ENCODE measurements at regions not wholly inside any gene's neighbourhood (a gene's known extent, or its start where the extent isn't known, plus 50 kb on each side); places are given as distances from the start of the nearest gene placed in this dataset.
"Not testable (repeated sequence)": the region's sequence is repeated elsewhere in the genome, so short reads cannot be mapped to it uniquely, and the experiment has no call there.

DNA sequence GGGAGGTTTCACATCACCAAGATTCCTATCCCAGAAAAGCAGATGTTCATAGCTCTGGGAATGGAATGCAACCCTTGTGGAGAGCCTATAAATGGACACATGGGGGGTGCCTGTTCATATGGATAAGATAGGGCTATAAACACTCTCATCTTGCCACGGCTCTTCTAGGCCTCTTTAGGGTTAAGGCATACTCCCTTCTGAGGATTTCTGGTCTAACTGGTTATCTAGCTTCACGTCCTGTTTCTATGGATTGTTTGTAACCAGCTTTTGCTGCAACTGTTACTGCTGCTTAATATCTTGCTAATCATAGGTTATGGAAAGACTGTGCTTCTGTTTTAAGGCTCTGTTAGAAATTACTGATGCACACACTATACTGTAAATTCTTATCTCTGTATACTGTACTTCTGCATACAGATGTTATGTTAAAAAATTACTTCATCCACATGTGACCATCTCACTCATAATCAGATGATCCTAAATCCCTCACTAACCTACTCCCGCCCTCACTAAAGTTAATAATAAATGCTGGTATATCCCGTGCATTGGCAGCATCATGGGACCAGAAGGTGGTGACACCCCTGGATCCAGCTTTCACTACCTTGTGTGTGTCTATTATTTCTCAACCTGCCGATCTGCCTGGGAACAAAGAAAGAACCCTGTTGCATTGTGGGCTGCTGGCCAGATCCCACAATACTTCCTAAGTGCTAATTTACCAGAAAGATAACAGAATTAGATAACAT, 68.7 kb downstream of the PRKAB2 start:
- ATAC-seq: not testable (repeated sequence)

DNA sequence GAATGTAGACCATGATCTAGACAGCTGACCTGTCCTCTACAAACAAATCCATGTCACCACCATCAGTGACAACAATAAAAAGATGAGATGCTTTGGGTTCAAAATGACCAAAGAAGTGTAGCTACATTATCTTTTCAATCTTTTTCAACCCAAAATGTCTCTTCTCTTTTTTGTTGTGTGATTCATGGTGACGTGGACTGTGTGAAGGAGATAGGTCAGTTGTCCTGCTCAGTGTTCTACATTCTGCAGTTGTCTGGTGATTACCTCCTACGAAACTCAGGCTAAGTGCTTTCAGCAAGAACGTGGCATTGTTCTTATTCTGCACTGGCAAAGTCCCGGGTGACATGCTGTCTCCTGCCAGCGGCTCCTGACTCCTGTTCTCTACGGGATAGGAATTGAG, 73.1 kb downstream of the PRKAB2 start:
- no peak for ATAC-seq
- no peak for TF ChIP-seq SNAI2 (CRISPR knock-in tag; IDR thresholded peaks at IDR 0.05)
- TF ChIP-seq, protein P1, sequence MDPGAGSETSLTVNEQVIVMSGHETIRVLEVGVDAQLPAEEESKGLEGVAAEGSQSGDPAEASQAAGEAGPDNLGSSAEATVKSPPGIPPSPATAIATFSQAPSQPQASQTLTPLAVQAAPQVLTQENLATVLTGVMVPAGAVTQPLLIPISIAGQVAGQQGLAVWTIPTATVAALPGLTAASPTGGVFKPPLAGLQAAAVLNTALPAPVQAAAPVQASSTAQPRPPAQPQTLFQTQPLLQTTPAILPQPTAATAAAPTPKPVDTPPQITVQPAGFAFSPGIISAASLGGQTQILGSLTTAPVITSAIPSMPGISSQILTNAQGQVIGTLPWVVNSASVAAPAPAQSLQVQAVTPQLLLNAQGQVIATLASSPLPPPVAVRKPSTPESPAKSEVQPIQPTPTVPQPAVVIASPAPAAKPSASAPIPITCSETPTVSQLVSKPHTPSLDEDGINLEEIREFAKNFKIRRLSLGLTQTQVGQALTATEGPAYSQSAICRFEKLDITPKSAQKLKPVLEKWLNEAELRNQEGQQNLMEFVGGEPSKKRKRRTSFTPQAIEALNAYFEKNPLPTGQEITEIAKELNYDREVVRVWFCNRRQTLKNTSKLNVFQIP (CRISPR knock-in tag; IDR thresholded peaks at IDR 0.05; ENCODE audit: borderline replicate concordance, low read depth): no peak
- no peak for TF ChIP-seq TCF4 (CRISPR knock-in tag; IDR thresholded peaks at IDR 0.05; ENCODE audit: borderline replicate concordance)
- TF ChIP-seq TOX (CRISPR knock-in tag; IDR thresholded peaks at IDR 0.05; ENCODE audit: borderline replicate concordance): no peak
- TF ChIP-seq, protein P2, sequence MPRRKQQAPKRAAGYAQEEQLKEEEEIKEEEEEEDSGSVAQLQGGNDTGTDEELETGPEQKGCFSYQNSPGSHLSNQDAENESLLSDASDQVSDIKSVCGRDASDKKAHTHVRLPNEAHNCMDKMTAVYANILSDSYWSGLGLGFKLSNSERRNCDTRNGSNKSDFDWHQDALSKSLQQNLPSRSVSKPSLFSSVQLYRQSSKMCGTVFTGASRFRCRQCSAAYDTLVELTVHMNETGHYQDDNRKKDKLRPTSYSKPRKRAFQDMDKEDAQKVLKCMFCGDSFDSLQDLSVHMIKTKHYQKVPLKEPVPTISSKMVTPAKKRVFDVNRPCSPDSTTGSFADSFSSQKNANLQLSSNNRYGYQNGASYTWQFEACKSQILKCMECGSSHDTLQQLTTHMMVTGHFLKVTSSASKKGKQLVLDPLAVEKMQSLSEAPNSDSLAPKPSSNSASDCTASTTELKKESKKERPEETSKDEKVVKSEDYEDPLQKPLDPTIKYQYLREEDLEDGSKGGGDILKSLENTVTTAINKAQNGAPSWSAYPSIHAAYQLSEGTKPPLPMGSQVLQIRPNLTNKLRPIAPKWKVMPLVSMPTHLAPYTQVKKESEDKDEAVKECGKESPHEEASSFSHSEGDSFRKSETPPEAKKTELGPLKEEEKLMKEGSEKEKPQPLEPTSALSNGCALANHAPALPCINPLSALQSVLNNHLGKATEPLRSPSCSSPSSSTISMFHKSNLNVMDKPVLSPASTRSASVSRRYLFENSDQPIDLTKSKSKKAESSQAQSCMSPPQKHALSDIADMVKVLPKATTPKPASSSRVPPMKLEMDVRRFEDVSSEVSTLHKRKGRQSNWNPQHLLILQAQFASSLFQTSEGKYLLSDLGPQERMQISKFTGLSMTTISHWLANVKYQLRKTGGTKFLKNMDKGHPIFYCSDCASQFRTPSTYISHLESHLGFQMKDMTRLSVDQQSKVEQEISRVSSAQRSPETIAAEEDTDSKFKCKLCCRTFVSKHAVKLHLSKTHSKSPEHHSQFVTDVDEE (CRISPR knock-in tag; IDR thresholded peaks at IDR 0.05): no peak
- no peak for TF ChIP-seq OSR1 (CRISPR knock-in tag; IDR thresholded peaks at IDR 0.05)
- TF ChIP-seq RARB (CRISPR knock-in tag; IDR thresholded peaks at IDR 0.05): no peak
- no peak for TF ChIP-seq ZNF8 (CRISPR knock-in tag; IDR thresholded peaks at IDR 0.05)
- TF ChIP-seq ZFP30 (CRISPR knock-in tag; IDR thresholded peaks at IDR 0.05): no peak
- no peak for TF ChIP-seq ZNF70 (CRISPR knock-in tag; IDR thresholded peaks at IDR 0.05)

DNA sequence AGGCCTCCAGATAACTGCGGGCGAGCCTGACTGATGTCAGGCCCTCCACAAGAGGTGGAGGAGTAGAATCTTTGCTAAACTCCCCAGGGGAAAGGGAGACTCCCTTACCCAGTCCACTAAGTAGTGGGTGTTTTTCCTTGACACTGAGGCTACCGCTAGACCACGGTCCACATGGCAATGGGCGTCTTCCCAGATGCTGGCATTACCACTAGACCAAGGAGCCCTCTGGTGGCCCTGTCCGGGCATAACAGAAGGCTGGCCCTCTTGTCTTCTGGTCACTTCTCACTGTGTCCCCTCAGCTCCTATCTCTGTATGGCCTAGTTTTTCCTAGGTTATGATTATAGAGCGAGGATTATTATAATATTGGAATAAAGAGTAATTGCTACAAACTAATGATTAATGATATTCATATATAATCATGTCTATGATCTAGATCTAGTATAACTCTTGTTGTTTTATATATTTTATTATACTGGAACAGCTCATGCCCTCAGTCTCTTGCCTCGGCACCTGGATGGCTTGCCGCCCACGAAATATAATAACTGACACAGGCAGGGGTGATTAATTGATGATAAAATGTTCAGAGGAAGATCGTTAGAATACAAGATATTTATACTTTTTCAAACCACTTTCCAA, 73.8 kb downstream of the PRKAB2 start:
- ATAC-seq: not testable (repeated sequence)

DNA sequence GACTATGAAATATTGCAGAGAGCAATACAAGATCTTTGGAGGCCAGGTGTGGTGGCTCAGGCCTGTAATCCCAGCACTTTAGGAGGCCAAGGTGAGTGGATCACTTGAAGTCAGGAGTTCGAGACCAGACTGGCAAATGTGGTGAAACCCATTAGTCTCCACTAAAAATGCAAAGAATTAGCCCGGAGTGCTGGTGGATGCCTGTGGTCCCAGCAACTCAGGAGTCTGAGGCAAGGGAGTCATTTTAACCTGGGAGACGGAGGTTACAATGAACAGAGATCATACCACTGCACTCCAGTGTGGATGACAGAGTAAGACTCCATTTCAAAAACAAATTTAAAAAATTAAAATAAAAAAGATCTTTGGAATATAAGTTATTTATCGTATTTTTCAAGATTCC, 76.6 kb downstream of the PRKAB2 start:
- ATAC-seq: no peak
- no peak for TF ChIP-seq ZFP30 (CRISPR knock-in tag; IDR thresholded peaks at IDR 0.05)
- TF ChIP-seq GLIS3 (CRISPR knock-in tag; IDR thresholded peaks at IDR 0.05): no peak
- TF ChIP-seq TOX (CRISPR knock-in tag; IDR thresholded peaks at IDR 0.05; ENCODE audit: borderline replicate concordance): no peak
- no peak for TF ChIP-seq ZNF8 (CRISPR knock-in tag; IDR thresholded peaks at IDR 0.05)
- no peak for TF ChIP-seq ZFP3 (CRISPR knock-in tag; IDR thresholded peaks at IDR 0.05)
- no peak for TF ChIP-seq ESRRG (CRISPR knock-in tag; IDR thresholded peaks at IDR 0.05)
- no peak for TF ChIP-seq RARB (CRISPR knock-in tag; IDR thresholded peaks at IDR 0.05)
- TF ChIP-seq OSR1 (CRISPR knock-in tag; IDR thresholded peaks at IDR 0.05): no peak

DNA sequence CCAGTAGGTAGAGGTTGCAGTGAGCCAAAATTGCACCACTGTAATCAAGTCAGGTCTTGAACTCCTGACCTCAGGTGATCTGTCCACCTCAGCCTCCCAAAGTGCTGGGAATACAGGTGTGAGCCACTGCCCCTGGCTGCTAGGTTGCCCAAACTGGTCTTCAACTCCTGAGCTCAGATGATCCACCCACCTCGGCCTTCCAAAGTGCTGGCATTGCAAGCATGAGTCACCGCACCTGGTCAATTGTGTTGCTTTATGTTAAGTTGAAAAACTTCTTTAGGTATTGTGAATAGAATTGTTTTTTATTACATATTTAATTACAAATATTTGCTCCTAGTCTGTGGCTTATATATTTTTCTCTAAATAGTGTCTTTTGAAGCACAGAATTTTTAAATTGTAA, 80.5 kb downstream of the PRKAB2 start:
- no peak for ATAC-seq
- TF ChIP-seq GLIS3 (CRISPR knock-in tag; IDR thresholded peaks at IDR 0.05) (no peak), ZNF565 (CRISPR knock-in tag; conservative IDR thresholded peaks at IDR 0.05; ENCODE audit: low read depth) (no peak), ZNF8 (CRISPR knock-in tag; IDR thresholded peaks at IDR 0.05) (no peak), TCF4 (CRISPR knock-in tag; IDR thresholded peaks at IDR 0.05; ENCODE audit: borderline replicate concordance) (no peak), TOX (CRISPR knock-in tag; IDR thresholded peaks at IDR 0.05; ENCODE audit: borderline replicate concordance) (no peak), OSR1 (CRISPR knock-in tag; IDR thresholded peaks at IDR 0.05) (no peak), ESRRG (CRISPR knock-in tag; IDR thresholded peaks at IDR 0.05) (no peak), BACH2 (CRISPR knock-in tag; IDR thresholded peaks at IDR 0.05; ENCODE audit: borderline replicate concordance) (no peak), ZFP30 (CRISPR knock-in tag; IDR thresholded peaks at IDR 0.05) (no peak)
- TF ChIP-seq, protein P3, sequence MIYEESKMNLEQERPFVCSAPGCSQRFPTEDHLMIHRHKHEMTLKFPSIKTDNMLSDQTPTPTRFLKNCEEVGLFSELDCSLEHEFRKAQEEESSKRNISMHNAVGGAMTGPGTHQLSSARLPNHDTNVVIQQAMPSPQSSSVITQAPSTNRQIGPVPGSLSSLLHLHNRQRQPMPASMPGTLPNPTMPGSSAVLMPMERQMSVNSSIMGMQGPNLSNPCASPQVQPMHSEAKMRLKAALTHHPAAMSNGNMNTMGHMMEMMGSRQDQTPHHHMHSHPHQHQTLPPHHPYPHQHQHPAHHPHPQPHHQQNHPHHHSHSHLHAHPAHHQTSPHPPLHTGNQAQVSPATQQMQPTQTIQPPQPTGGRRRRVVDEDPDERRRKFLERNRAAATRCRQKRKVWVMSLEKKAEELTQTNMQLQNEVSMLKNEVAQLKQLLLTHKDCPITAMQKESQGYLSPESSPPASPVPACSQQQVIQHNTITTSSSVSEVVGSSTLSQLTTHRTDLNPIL (CRISPR knock-in tag; IDR thresholded peaks at IDR 0.05; ENCODE audit: low read depth): no peak
- TF ChIP-seq, protein P2 (CRISPR knock-in tag; IDR thresholded peaks at IDR 0.05): no peak
- TF ChIP-seq, protein P1 (CRISPR knock-in tag; IDR thresholded peaks at IDR 0.05; ENCODE audit: borderline replicate concordance, low read depth): no peak

Data from SK-N-SH treated with all-trans-retinoic acid at 6 μM for 48 hours (cell line).